Common myeloid progenitor, CD34-positive (primary cell): ENCODE measurements at regions not wholly inside any gene's neighbourhood (a gene's known extent, or its start where the extent isn't known, plus 50 kb on each side); places are given as distances from the start of the nearest gene placed in this dataset.
A peak's percentile ranks its signal among the peaks of the same experiment; 100 is the strongest.

Experiments used
- CTCF ChIA-PET: fragments of 350-600 bp; sonication (Branson Sonifier 250); formaldehyde crosslinking; loops from one replicate; lab custom pipeline; 2021; ENCODE audit warnings: antibody characterized with exemption; lab: Charles Lee
- POLR2A ChIA-PET: fragments of 350-600 bp; sonication (Branson Sonifier 250); formaldehyde crosslinking; loops from one replicate; lab custom pipeline; 2021; ENCODE audit warnings: antibody characterized with exemption; lab: Charles Lee
- DNase-seq, 3 donors: peaks; one replicate each; pipeline versions ENCODE4 v3.0.0 to v3.0.0-alpha.2; 2013
- H3K27ac ChIP-seq, 2 experiments: 1 replicate in 1 of 2; 2 replicates in 1 of 2; pipeline ENCODE4 v1.7.0; 2013; ENCODE audit warnings: inconsistent platforms in 2 of 2, low read length in 2 of 2, mild to moderate bottlenecking in 2 of 2, low read depth in 1 of 2, moderate library complexity in 1 of 2; ENCODE audit not compliant: severe bottlenecking in 2 of 2, insufficient read depth in 1 of 2, poor library complexity in 1 of 2
- H3K27me3 ChIP-seq, 5 experiments: replicated peaks in 2 of 5; 1 replicate in 3 of 5; 2 replicates in 2 of 5; pipeline versions ENCODE4 v1.6.1 to v1.7.0; 2013; ENCODE audit warnings: low read length in 4 of 5, mild to moderate bottlenecking in 2 of 5, moderate library complexity in 2 of 5, inconsistent platforms in 1 of 5; ENCODE audit not compliant: insufficient read depth in 5 of 5, control insufficient read depth in 4 of 5
- H3K36me3 ChIP-seq, 4 experiments: 1 replicate in 2 of 4; 2 replicates in 2 of 4; pipeline versions ENCODE4 v1.6.1 to v1.7.0; 2013; ENCODE audit warnings: low read length in 3 of 4, control low read depth in 1 of 4, mild to moderate bottlenecking in 1 of 4; ENCODE audit not compliant: control insufficient read depth in 4 of 4, insufficient read depth in 4 of 4
- H3K4me1 ChIP-seq, 4 experiments: 1 replicate in 3 of 4; 2 replicates in 1 of 4; pipeline versions ENCODE4 v1.6.1 to v1.7.1; 2013; ENCODE audit warnings: low read length in 3 of 4, mild to moderate bottlenecking in 3 of 4, control low read depth in 1 of 4, inconsistent platforms in 1 of 4, moderate library complexity in 1 of 4; ENCODE audit not compliant: control insufficient read depth in 4 of 4, insufficient read depth in 4 of 4; ENCODE audit errors: control extremely low read depth in 1 of 4
- H3K4me3 ChIP-seq, 7 experiments: 1 replicate in 4 of 7; 2 replicates in 3 of 7; pipeline versions ENCODE4 v1.5.1 to v1.7.0; 2013; ENCODE audit warnings: mild to moderate bottlenecking in 7 of 7, low read length in 6 of 7, moderate library complexity in 6 of 7, inconsistent platforms in 2 of 7, low read depth in 2 of 7, control low read depth in 1 of 7; ENCODE audit not compliant: insufficient read depth in 4 of 7, control insufficient read depth in 1 of 7; ENCODE audit errors: extremely low read depth in 1 of 7
- H3K9me3 ChIP-seq, 5 experiments: 1 replicate in 4 of 5; 2 replicates in 1 of 5; pipeline versions ENCODE4 v1.6.1 to v1.7.1; 2013; ENCODE audit warnings: low read length in 4 of 5, mild to moderate bottlenecking in 2 of 5, inconsistent platforms in 1 of 5, low read depth in 1 of 5, moderate library complexity in 1 of 5; ENCODE audit not compliant: control insufficient read depth in 4 of 5, insufficient read depth in 2 of 5; ENCODE audit errors: control extremely low read depth in 1 of 5
- WGBS: methylation state at CpG from one replicate; pipeline ENCODE4 v1.1.5; 2013; ENCODE audit not compliant: insufficient coverage; 5-methylcytosine and 5-hydroxymethylcytosine counted together

- no peaks in the 10 kb centered on the region for H3K4me1 ChIP-seq
- H3K36me3 ChIP-seq = no peaks in the 10 kb centered on the region
- CTCF ChIA-PET = interaction anchor here (1.3 to 4.6 kb wide), 3 partner anchors 265 to 274 kb away, joined by 3 to 31 read pairs (median 9); no protein-coding TSS in a partner anchor
- H3K4me3 ChIP-seq = no peak overlapping the region
- no peaks in the 10 kb centered on the region for H3K9me3 ChIP-seq
- POLR2A ChIA-PET = no interaction called here
- no peak overlapping the region for H3K27ac ChIP-seq
- H3K27me3 ChIP-seq = no peaks in the 10 kb centered on the region
- peak; percentile 37 to 61 (median 59) for DNase-seq
Measured at GRCh38 chr4:167290678-167291077, 56.4 kb upstream of the SPOCK3 start.

- Histone ChIP-seq H3K27me3 (no peaks in the 10 kb centered on the region), H3K4me1 (no peaks in the 10 kb centered on the region), H3K27ac (no peak overlapping the region), H3K9me3 (no peaks in the 10 kb centered on the region), H3K36me3 (no peaks in the 10 kb centered on the region), H3K4me3 (no peak overlapping the region)
- WGBS = no CpG with 5 or more reads among the region's 2 CpGs
- DNase-seq = no peak
- POLR2A ChIA-PET = interaction anchor here (0.6 kb wide), 1 partner anchor 209 kb away, joined by 3 read pairs; no protein-coding TSS in a partner anchor
- CTCF ChIA-PET = no interaction called here
Measured at GRCh38 chr4:167308876-167309275, 74.6 kb upstream of the SPOCK3 start.

- H3K27me3 ChIP-seq = no peaks in the 10 kb centered on the region
- ChIA-PET POLR2A (no interaction called here), CTCF (no interaction called here)
- H3K9me3 ChIP-seq = no peaks in the 10 kb centered on the region
- H3K4me3 ChIP-seq = no peak overlapping the region
- no peak for DNase-seq
- H3K4me1 ChIP-seq = no peaks in the 10 kb centered on the region
- WGBS = 100% methylated on average over 1 of the region's 4 CpGs
- H3K36me3 ChIP-seq = no peaks in the 10 kb centered on the region
- no peak overlapping the region for H3K27ac ChIP-seq
Measured at GRCh38 chr4:167321299-167321698, 87.0 kb upstream of the SPOCK3 start.

- peaks cover 0 to 9% (median 0%) of the 10 kb centered on the region in 5 experiments for H3K9me3 ChIP-seq
- no peak for DNase-seq
- no peak overlapping the region for H3K4me3 ChIP-seq
- H3K27ac ChIP-seq = no peak overlapping the region
- H3K27me3 ChIP-seq = no peaks in the 10 kb centered on the region
- POLR2A ChIA-PET = no interaction called here
- CTCF ChIA-PET = no interaction called here
- H3K36me3 ChIP-seq = no peaks in the 10 kb centered on the region
- H3K4me1 ChIP-seq = no peaks in the 10 kb centered on the region
- WGBS = 95% methylated on average over 4 of the region's 6 CpGs
Measured at GRCh38 chr4:167339781-167340180, 105.5 kb upstream of the SPOCK3 start.

- no peak for DNase-seq
- ChIA-PET CTCF (no interaction called here), POLR2A (no interaction called here)
- 60% methylated on average over 3 of the region's 3 CpGs for WGBS
- Histone ChIP-seq H3K4me3 (no peak overlapping the region), H3K27me3 (no peaks in the 10 kb centered on the region), H3K36me3 (no peaks in the 10 kb centered on the region), H3K4me1 (no peaks in the 10 kb centered on the region), H3K9me3 (no peaks in the 10 kb centered on the region), H3K27ac (no peak overlapping the region)
Measured at GRCh38 chr4:167359711-167360110, 125.4 kb upstream of the SPOCK3 start.

- H3K4me3 ChIP-seq = no peak overlapping the region
- no peaks in the 10 kb centered on the region for H3K4me1 ChIP-seq
- H3K27me3 ChIP-seq = no peaks in the 10 kb centered on the region
- H3K9me3 ChIP-seq = no peaks in the 10 kb centered on the region
- POLR2A ChIA-PET = no interaction called here
- DNase-seq = no peak
- no peak overlapping the region for H3K27ac ChIP-seq
- WGBS = 67% methylated on average over 1 of the region's 4 CpGs
- no peaks in the 10 kb centered on the region for H3K36me3 ChIP-seq
- CTCF ChIA-PET = no interaction called here
Measured at GRCh38 chr4:167379076-167379835, 145.0 kb upstream of the SPOCK3 start.

- no CpG with 5 or more reads among the region's 4 CpGs for WGBS
- no peaks in the 10 kb centered on the region for H3K27me3 ChIP-seq
- H3K36me3 ChIP-seq = no peaks in the 10 kb centered on the region
- H3K27ac ChIP-seq = no peak overlapping the region
- peak in 1 of 3 donors; percentile 5 for DNase-seq
- CTCF ChIA-PET = no interaction called here
- H3K4me1 ChIP-seq = no peaks in the 10 kb centered on the region
- POLR2A ChIA-PET = no interaction called here
- no peak overlapping the region for H3K4me3 ChIP-seq
- no peaks in the 10 kb centered on the region for H3K9me3 ChIP-seq
Measured at GRCh38 chr4:167380964-167381363, 146.7 kb upstream of the SPOCK3 start.
